ENCODE measurements at regions not wholly inside any gene's neighbourhood (a gene's known extent, or its start where the extent isn't known, plus 50 kb on each side); places are given as distances from the start of the nearest gene placed in this dataset.
"Not testable (repeated sequence)": the region's sequence is repeated elsewhere in the genome, so short reads cannot be mapped to it uniquely, and the experiment has no call there.

DNA sequence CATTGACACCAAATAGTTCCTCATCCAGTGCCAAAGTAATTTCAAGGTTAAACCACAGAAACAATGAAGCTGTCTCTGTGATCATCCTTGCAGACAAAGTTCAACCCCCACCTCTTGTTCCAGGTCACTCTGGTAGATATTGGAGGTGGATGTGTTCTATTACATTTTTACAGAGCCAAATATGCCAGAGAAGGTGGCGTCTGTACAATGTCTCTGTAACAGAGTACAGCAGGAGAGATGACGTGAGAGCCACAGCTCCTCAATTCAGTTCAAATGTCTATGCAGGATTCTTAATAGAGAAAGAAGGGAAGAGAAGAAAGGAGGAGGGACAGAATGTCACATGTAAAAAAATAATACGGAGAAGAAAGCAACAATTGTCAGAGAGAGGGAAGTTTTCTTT is 268.3 kb upstream of the OR4E1 start:
- no peak for FAIRE-seq

DNA sequence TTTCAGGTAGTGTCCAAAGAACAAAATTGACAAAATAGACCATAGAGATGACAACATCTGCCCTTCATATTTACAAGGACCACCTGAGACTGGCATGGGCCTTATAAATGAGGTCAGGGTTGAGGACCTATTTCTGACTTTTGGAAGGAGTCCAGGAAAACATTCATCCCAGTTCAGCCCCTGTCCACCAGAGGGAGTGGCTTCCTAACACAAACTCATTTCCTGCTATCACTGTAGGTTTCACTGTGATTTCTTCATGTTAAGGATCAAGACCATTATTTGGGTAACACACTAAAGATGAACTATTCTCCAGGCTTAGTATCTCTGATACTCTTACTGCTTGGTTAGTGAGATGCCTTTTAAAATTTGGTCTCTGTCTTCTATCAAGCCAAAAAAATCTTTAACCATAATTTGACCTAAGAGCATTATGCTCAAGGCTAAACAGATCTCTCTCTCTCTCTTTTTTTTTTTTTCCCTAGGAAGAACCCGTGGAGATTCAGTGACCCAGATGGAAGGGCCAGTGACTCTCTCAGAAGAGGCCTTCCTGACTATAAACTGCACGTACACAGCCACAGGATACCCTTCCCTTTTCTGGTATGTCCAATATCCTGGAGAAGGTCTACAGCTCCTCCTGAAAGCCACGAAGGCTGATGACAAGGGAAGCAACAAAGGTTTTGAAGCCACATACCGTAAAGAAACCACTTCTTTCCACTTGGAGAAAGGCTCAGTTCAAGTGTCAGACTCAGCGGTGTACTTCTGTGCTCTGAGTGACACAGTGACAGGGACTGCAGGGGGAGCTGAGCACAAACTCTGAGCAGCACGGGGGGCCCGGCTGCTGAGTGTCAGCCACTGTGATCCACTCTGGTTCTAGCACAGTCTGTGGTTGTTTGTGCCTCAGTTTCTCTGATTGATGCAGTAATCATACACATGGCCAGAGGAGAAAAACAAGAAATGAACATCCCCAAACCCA is 267.6 kb upstream of the OR4E1 start:
- FAIRE-seq: no peak

DNA sequence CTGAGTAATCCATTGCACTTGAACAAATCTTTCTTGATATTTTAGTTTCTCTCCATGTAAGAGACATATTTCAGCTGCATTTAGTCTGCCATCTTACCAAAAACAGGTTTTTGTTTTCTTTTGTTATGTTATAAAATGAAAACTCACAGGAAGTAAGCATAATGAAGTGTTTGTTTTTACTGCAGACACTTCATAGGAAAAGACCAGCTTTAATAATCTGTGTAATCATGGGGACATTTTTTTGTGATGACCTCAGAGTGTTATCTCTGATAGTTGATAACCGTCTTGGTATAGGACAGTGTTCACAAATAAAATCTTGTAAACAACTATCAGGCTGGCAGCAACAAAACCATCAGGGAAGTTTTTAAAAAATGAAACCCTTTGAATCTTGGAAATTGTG is 266.2 kb upstream of the OR4E1 start:
- no peak for FAIRE-seq

DNA sequence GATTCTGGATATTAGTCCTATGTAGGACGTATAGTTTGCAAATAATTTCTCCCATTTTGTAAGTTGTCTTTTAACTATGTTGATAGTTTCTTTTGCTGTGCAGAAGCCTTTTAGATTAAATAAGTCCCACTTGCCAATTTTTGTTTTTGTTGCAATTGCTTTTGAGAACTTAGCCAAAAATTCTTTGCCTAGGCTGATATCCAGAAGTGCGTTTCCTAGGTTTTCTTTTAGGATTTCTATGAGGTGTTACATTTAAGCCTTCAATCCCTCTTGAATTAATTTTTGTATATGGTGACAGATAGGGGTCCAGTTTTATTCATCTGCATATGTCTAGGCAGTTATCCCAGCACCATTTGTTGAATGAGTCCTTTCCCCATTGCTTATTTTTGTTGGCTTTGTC is 264.4 kb upstream of the OR4E1 start:
- no peak for FAIRE-seq

DNA sequence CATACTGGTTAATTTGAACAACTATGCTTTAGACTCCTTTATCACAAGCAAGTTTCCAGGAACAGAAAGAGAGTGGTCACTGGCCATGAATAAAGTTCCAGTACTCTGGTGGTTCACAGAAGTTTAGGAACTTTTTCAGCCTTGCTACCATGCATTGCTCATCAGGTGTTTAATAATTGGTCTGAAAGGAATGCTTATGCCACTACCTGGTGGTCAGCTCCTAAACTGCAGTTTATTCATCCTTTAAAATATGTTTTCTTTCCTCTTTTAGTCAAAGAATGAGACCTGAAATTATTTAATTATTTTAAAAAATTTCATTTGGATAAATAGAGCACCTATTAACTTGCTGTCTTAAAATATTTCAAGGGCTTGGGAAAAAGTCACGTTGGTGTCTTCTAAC is 260.1 kb upstream of the OR4E1 start:
- no peak for FAIRE-seq

DNA sequence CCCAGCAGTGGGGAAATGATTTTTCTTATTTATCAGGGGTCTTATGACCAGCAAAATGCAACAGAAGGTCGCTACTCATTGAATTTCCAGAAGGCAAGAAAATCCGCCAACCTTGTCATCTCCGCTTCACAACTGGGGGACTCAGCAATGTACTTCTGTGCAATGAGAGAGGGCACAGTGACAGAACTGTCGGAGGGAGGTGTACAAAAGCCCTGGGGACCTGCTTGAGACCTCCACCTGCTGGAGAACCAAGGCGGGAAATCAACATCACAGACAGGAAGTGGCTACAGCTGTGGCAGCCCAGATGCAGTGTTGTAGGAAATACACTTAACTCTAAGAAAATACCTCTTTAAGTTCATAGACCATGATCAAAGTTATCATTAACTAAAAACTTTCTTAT is 250.9 kb upstream of the OR4E1 start:
- FAIRE-seq: no peak

DNA sequence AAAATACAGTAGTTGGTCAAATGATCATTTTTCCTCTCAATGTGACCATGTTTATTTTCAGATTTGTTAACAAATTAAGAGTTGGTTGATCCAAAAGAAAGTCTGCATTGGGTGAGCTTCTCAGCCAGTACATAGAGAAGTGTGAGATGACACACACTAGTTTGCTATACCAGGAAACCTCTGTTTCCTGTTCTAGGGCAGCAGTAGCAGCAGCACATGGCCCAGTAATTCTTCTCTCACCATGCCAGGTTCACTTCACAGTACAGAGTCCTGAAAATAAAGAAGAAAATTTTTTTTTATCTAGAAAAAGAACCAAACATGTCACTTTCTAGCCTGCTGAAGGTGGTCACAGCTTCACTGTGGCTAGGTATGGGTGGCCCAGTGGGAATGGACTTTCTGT is 250.2 kb upstream of the OR4E1 start:
- no peak for FAIRE-seq

DNA sequence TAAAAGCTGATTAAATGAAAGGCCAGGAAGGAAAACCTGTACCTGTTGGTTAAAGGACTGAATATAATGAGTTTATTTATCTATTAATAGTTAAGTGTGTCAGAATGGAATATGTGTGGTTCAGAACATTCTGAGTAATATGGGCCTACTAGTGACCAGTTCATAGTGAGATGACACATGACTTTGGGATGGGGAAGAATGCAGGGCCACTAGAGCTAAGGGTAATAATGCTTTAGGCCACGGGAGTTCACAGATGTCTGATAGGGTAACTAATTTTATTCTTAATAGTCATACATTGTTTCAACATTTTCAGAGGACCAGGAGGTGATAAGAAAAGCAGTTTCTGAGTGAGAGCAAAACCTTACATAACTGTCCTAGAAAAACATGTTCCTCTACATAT is 247.8 kb upstream of the OR4E1 start:
- FAIRE-seq: no peak

DNA sequence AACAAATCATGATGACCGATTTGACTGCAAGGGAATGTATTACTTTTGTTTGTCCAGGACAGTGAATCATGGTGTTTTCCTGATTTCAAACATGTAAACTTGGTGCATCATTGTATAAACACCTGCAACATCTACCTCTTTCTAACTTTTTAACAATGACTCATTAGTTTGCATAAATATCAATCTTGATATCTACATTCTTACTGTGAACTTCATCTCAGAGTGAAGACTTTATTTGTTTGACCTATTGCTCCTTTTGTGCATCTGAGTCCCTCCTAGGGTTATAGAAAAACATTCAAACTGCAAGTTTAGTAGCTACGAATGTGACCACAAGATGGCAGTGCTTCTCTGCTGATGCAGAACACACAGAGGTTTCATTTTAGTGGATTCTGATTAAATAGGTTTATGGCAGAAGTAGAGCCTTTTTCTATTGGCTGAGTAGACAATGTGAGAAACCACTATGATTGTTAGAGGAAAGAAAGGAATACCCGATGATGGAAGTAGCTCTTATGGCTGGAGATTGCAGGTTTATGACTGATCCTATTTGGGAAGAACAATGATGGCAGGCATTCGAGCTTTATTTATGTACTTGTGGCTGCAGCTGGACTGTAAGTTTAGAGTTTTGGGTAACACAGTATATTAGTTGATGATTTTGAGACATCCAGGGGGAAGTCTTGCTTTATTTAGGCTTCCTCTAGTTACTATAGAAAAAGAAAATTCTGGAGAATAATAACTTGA is 244.2 kb upstream of the OR4E1 start:
- peak; percentile 83 for FAIRE-seq

DNA sequence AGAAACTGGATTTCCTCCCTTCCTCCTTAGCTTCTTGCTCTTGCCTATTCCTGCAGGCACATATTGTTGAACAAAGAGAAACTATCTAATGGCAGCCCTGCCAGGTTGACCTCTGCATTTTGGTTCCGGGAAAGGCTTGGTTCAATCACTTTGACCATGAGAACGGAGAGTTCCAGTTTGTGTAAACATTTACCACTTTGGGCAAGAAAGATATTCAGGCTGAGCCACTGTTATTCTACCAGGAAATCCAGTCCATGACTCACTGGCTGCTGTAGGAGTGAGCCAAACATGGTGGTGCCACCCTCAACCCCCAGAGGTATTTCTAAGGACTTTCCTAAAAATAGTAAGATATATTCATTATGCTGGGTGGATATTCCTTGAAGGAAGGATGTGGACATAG is 242.2 kb upstream of the OR4E1 start:
- no peak for FAIRE-seq

DNA sequence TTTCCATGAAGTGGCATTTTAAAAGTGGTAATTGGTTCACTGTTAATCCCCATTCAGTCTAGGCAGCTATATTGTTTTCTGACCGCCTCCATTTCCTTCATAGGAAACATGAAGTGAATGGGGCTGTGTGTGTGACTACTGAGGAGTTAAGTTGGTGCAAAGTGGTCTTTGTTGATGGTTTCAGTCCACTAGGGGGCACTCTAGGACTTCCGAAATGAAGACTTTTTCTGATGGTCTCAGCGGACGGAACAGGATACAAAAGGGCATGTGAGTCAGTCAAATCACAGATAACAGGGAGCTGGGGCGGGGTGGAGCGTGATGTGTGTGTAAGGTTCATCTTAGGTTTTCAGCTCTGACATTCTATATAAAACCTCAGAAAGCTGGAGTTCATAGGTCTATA is 240.1 kb upstream of the OR4E1 start:
- no peak for FAIRE-seq

DNA sequence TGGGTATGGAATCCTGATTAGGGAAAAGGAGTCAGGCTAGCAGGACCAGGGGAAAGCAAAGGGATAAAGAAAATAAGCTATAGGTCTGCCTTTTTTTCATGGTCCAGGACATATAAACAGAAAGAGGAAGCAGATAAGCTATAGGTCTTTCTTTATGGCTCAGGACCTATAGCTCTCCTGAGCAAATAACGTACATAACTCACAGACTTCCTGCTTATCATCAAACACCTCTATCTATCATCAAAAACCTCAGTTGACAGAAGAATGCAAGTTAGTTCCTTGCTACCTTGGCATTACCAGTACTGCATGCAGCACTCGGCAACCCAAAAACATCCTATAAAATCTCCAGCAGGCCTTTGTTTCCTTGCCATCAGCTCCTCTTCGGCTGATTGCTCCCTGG is 238.7 kb upstream of the OR4E1 start:
- FAIRE-seq: no peak

DNA sequence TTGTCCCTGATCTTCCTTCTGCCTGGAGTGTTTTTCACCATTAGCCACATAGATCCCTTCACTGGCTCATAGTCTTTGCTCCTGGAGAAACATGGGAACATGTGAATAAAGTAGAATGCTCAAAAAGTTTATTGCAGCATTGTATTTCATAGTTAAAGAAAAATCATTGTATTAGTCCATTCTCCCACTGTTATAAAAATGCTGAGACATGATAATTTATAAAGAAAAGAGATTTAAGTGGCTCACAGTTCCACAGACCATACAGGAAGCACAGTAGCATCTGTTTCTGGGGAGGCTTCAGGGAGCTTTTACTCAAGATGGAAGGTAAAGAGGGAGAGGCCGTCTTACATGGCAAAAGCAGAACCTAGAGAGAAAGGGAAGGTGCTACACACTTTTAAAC is 238.3 kb upstream of the OR4E1 start:
- FAIRE-seq: no peak

DNA sequence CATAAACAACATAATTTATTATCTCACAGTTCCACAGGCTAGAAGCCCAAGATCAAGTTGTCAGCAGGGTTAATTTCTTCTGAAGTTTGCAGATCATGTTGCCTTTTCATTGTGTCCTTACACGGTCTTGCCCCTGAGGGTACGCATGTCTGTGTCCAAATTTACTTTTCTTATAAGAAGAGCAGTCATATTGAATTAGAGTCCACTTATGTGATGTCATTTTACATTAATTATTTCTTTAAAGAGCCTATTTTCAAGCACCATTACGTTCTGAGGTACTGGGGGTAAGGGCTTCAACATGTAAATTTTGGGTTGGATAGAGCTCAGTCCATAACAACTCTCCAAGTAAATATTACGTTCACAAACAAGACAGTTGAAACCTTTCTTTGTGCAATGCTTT is 236.6 kb upstream of the OR4E1 start:
- FAIRE-seq: no peak

DNA sequence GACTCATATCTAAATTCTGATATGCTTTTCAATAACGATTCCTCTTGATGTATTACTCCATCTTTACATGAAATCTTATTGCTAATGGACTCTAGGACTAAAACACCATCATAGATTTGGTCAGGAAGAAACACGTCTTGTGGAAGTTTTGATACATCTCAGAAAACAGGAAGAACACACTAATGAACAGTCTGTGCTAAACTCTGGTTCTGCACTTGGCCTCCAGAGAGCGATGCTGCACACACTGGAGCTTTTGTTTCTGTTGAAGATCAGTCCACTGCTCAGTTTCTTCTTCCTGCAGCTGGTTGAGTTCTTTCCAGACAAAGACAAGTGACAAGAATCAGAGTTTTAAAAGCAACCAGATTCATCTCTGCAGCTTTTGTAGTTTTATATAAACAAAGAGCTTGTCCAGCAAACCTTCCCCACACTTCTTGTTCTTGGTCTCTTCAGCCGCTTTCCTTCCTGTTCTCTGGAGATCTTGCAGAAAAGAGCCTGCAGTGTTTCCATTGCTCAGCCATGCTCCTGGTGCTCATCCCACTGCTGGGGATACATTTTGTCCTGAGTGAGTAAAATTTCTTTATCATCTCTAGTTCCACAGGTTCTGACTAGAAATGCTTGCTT is 229.1 kb upstream of the OR4E1 start:
- FAIRE-seq: no peak

DNA sequence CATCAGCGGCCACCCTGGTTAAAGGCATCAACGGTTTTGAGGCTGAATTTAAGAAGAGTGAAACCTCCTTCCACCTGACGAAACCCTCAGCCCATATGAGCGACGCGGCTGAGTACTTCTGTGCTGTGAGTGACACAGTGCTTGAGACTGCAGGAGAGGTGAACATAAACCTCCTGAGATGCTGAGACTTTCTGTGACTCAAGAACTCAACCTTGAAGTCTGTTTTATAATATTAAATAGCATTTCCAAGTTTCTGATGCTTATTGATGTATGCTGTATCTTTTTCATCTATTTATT is 221.2 kb upstream of the OR4E1 start:
- FAIRE-seq: not testable (repeated sequence)

DNA sequence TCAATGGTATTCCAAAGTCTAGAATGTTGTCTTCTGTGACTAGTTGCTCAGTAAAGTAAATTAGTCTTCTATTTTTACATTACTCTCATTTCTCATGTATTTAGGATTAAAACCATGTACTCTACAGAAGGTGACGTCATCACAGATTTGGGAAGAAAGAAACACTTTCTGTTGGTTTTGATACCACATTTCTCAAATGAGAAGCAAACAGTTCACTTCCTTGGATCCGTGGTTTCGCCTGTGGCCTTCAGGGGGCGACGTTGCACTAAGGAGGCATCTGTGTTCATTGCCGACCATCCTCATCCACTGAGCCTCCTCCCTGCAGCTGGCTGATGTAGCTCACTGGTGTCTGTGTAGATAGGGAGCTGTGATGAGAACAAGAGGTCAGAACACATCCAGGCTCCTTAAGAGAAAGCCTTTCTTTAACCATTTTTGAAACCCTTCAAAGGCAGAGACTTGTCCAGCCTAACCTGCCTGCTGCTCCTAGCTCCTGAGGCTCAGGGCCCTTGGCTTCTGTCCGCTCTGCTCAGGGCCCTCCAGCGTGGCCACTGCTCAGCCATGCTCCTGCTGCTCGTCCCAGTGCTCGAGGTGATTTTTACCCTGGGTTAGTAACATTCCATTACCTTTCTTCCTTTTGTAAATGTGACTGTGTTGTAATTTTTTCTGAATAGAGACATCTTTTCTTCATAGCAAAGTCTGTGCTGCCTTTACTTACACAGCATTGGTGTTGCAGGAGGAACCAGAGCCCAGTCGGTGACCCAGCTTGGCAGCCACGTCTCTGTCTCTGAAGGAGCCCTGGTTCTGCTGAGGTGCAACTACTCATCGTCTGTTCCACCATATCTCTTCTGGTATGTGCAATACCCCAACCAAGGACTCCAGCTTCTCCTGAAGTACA is 220.6 kb upstream of the OR4E1 start:
- no peak for FAIRE-seq

DNA sequence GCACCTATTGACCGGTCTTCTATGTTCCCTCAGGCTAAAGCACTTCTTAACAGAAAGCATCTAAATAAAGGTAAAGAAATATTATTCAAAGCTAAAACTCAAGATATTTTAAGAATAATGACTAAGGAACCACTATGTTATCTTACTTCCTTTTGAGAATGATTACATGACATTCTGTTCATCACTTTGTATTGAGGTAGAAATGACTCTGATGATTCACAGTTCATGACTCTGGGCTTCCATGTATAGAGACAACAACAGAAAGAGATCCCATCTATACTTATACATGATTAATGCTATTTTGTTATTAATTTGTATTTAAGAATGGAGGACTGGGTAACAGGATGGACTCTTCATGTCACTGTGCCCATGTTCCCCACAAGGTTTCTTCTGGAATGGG is 218.3 kb upstream of the OR4E1 start:
- FAIRE-seq: no peak

DNA sequence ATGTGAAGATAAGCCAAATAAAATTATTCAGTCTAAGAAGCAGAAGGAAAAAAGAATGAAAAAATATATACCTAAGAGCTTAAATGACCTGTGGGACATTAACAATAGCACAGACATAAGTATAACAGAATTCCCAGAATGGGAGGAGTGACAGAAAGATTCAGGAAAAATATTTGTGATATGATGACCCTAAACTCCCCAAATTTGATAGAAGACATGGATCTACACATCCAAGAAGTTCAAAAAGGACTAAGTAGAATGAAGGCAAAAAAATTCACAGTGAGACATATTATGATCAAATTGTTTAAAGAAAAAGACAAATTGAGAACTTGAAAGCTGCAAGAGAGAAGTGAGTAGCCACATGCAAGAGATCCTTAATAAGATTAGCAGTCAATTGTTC is 211.4 kb upstream of the OR4E1 start:
- FAIRE-seq: no peak

DNA sequence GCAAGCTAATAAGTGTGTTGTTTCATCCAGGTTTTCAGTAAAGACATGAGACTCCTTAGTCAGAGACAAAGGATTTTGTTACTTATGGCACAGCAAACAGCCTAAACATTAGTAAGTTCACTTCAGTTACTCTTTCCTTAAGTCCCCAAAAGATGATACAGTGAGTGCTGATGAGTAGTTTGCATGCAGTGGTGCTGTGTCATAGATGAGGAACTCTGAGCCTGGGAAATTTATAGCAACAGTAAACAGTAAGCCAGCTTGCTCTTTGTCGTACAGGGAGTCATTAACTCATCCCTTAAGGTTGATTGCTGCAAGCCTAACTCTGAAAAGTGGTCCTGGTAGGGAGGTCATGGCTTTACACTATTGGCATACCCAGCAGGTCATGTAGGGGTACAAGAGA is 208.6 kb upstream of the OR4E1 start:
- FAIRE-seq: no peak

DNA sequence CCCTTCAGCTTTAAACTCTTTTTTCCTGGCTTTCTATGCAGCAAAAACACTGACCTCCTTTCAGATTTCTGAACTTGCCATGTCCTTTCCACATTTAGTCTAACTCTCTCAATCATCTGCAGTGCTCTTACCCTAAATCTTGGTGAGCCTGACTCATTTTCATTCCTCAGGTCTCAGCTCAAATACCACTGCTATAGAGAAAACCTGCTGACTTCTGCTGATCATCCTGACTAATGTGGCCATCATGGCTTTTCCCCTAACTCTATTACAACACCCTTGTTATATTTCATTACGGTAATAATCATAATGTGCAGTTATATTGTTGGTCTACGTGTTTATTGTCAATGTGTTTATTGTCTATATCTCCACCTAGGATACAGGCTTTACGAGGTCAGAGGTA is 207.3 kb upstream of the OR4E1 start:
- FAIRE-seq: no peak

DNA sequence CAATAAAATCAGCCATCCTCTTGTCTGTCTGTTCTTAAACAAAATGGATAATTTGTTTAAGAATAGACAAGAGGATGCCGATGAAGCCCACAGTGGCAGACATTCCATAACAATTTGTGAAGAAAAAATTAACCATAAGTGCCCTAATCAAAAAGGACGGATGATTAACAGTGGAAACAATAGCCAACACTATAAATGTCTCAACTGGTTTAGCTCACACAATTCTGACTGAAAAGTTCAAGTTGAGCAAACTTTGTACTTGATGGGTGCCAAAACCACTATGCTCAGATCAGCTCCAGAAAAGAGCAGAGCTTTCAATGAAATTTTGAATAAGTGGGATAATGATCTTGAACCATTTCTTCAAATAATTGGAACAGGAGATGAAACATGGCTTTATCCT is 202.2 kb upstream of the OR4E1 start:
- FAIRE-seq: no peak

DNA sequence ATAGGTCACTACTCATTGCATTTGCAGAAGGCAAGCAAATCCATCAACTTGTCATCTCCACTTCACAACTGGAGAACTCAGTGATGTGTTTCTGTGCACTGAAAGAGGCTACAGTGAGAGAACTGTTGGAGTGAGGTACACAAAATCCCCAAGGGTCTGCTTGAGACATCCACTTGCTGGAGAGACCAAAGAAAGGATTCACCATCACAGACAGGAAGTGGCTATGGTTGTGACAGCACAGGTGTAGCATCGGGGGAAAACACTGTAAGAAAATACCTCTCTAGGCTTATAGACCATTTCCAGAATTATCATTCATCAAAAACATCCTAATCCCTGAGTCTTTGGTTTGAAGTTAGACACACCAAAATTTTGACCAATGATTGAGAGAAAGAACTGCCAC is 201.3 kb upstream of the OR4E1 start:
- FAIRE-seq: no peak
